HG03066 (cell line): ENCODE measurements at regions not wholly inside any gene's neighbourhood (a gene's known extent, or its start where the extent isn't known, plus 50 kb on each side); places are given as distances from the start of the nearest gene placed in this dataset.
"Not testable (repeated sequence)": the region's sequence is repeated elsewhere in the genome, so short reads cannot be mapped to it uniquely, and the experiment has no call there.

Source experiments
- ATAC-seq: cut with Tn5 transposase; IDR thresholded peaks from one replicate; pipeline ENCODE4 v1.9.1; 2021; ENCODE audit warnings: low read depth; ENCODE audit not compliant: unreplicated experiment

DNA sequence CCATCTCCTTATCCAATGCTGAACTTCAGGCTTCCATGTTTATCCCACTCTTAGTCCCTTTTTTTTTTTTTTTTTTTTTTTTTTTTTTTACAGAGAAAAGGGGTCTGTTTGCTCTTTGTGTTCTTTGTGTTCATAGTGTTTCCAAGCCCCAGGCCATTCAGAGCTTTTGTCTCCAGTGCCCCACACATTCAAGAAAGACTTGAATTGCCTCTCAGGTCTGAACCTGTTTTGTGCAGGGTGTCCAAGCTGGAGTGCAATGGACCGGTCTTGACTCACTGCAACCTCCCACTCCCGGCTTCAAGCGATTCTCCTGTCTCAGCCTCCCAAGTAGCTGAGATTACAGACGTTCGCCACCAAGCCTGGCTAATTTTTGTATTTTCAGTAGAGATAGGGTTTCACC lies 191.2 kb downstream of the PALM2AKAP2 start:
- ATAC-seq: no peak

DNA sequence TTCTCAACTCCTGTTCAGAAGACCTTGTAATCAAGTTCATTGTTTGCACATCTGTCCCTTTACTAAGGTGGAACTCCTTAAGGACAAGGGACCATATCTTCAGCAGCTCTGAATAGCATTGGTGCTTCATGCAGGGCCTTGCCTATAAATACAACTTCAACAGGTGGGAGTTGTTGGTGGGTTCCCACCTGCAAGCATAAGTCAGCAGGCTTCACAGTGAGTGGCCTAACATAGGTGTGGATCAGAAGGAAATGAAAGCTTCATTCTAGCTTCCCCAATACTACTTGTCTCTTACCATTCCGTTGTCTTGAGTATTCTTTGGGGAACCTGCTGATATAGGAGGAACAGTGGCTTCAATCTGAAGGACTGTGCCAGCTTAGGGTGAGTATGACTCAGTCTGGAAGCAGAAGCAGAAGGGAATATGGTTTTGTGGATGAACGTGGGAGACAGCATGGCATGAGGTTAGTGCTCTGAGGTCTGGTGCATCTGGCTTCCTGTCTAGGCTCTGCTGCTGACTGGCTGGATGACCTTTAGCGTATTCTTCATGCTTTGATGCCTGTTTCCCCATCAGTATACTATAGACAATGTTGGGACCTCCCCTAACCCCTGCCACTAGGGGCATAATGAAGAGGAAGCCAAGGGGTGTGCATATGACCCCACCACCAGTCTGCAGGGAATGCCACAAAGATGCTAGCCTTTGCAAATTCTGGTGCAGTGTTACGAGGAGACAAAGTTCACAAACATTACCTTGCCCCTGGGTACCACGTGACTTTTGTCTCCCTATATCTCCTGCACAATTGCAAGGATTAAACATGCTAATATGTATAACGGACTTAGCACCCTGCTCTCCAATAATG lies 192.3 kb downstream of the PALM2AKAP2 start:
- ATAC-seq: peak; percentile 36

- ATAC-seq: no peak
Observed at GRCh38 chr9:109973336-109973735, 193.3 kb downstream of the PALM2AKAP2 start.

DNA sequence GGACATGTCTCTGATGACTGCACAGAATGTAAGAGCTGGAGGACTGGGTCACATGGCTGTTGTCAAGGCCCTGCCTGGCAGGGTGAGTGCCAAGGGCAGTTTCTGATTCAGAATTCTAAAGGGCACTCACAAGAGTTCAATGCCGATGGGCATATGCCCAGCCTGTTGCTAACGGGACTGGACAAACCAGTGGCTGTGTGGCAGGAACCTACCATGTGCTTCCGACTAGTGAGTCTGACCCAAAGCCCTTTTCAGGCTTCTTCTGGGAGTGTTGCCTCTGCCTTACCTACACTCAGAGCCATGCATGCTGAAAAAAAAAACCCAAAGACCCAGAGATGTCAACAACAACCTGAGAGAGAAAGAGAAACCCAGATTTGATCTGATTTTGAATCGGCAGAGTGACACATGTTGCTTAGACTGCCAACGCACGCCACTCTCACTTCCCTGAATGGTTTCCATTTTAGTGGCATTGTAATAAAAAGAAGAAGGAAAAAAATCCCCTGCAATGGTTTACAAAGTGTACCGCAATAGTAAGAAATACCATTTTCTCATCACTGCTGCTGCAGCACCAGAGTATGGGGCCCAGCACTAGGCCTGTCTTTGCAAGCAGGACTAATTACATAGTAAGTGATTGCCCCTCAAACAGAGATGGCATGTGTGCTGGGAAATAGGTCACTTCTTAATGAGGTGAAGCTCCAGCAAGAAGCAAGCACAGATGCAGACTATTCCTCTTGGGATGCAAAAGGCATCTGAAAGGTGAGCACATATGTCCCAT lies 194.3 kb downstream of the PALM2AKAP2 start:
- peak; percentile 83 for ATAC-seq

- no peak for ATAC-seq
Observed at GRCh38 chr9:109974918-109975276, 194.9 kb downstream of the PALM2AKAP2 start.

DNA sequence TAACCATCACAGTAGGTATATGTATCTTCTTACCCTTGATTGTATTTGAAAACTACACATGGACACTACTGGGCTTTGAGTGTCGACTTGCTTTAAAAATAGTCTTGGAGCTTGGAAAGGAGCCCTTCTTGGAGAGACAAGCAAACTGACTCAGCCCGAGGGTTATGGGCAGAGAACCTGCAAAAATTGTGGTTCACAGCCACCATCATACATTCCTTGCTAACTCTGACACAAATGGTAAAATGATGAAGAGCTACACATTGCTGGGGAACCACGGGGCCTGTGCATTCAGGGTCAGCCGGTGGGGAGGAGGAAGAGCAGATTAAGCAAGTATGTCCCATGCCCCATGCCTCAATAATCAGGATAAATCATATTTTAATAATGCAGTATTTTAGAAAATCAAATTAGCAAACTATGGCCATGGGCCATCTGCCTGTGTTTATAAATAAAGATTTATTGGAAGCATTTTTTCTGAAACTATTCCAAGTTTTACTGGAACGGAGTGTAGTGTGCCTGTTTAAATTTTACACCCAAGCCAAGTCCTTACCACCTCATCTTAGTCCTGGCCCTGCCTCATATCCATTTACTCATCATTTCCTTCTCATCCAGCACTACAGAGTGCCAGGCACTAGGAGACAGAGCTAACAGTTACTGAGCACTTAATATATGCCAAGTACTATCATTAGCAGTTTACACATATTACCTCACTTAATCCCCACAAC lies 195.7 kb downstream of the PALM2AKAP2 start:
- no peak for ATAC-seq

GRCh38 chr9:109976303-109976702 lies 196.3 kb downstream of the PALM2AKAP2 start:
- ATAC-seq: no peak

GRCh38 chr9:109977521-109977920 lies 197.5 kb downstream of the PALM2AKAP2 start:
- no peak for ATAC-seq

GRCh38 chr9:109981091-109981490 lies 201.1 kb downstream of the PALM2AKAP2 start:
- ATAC-seq: no peak

- no peak for ATAC-seq
Observed at GRCh38 chr9:109986521-109986991, 206.6 kb downstream of the PALM2AKAP2 start.

DNA sequence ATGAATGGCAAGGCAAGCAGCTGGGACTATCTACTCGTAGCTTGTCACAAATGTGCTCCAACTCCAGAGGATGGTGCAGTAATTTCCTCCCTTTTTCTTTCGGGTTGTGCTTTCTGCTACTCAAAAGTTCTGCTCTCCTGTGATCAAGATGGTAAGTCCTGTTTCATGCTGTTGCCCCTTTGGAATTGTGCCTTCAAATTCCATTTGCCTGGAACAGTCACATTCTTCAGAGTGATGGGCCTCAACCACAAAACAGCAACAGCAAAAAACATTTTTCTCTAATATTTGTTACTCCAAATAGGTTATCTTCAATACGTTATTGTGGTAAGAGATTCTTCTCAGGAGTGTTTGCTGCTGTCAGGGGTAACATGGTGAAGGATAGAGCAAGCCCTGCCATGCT lies 209.3 kb downstream of the PALM2AKAP2 start:
- ATAC-seq: no peak

DNA sequence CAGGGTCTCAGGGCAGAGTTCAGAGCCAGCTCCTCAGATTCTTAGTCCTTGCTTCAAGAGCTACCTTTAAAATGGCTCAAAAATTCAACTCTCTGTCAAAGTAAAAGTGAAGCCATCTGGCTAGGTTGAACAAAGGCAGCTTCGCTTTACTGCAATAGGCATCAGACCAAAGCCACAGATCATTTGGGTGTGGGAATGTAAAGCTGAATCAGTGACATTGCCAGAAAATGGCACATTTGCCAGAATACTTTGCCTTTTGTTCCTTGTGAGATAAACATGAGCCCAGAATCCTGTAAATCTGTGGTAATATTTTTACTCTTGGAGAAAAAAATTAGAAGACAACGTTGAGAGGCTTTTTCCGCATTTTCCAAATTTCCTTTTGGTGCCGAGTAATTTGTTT lies 210.5 kb downstream of the PALM2AKAP2 start:
- ATAC-seq: no peak

DNA sequence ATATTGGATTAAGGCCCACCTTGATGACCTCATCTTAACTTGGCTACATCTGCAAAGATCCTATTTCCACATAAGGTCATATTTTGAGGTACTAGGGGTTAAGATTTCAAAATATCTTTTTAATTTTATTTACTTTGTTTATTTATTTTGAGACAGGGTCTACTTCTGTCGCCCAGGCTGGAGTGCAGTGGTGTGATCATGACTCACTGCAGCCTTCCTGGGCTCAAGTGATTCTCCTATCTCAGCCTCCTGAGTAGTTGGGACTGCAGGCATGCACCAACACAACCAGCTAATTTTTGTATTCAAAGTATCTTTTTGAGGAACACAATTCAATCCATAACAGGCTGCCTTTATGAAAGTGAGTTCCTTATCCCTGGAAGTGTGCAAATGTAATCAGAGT lies 212.3 kb downstream of the PALM2AKAP2 start:
- ATAC-seq: no peak

DNA sequence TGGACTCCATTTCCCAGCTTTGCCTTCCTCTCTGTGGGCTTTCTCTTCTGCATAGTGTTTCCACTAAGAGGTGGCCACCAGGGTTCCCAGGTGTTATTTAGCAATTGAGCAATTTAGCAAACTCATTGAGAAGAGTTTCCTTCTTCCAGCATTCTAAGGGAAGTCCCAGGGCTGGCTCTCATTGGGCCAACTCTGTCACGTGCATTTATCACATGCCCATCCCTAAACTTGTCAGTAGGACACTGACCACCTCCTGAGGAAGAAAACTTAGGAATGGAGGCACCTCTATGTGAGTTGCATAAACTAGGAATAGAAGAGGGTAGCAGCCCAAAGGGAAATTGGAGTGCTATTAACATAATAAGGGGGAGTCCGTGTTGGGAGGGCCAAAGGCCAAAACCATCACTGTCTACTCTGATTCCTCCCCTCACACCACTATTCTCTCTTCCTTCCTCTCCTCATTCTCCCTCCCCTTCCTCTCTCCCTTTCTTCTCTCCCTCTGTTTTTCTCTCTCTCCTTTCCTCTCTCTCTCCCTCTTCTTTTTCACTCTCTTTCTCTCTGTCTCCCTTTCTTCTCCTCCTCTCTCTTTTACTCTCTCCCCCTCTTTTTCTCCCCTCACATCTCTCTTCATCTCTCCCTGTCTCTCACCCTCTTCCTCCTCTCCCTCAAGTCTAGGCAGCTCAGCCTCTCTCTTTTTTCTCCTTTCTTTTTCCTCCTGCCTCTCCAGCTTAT lies 213.4 kb downstream of the PALM2AKAP2 start:
- no peak for ATAC-seq

DNA sequence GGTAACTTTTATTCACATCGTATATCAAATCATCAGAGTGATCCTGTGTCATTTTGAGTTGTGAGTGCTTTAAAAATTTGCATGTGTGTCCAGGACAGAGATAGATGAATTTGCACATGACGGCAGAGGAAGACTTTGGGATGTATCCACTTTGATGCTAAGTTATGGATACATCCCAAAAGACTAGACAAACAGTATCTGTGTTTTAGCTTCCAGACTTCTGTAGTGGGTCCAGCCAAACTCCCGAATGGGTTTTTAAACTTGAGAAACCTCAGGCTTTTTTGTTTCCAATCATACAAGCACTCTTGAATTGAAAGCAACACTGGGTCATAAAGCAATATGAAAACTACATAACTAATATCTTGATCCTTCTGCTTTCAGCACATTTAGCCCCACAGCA lies 213.8 kb downstream of the C9orf152 start:
- no peak for ATAC-seq

DNA sequence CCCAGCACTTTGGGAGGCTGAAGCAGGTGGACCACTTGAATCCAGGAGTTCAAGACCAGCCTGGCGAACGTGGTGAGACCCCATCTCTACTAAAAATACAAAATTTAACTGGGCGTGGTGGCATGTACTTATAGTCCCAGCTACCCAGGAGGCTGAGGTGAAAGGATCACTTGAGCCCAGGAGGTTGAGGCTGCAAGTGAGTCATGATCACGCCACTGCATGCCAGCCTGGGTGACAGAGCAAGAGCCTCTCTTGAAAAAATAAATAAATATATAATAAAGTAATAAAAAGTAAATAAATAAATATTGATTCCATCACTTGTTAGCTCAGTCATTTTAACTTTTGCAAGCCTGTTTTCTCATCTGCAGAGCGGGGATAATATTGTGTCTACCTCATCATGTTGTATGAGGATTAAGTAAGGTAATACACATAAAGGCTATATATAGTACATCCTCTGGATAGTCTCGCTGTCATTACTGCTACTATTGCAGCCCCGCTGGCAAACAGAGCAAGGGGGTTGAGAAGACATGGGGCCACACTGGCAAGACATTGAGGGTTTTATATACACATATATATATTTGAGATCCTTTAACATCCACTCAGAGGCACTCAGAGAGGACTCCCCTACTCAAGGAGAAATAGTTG lies 210.9 kb downstream of the C9orf152 start:
- no peak for ATAC-seq

- no peak for ATAC-seq
Observed at GRCh38 chr9:109997682-109998081, 210.3 kb downstream of the C9orf152 start.

DNA sequence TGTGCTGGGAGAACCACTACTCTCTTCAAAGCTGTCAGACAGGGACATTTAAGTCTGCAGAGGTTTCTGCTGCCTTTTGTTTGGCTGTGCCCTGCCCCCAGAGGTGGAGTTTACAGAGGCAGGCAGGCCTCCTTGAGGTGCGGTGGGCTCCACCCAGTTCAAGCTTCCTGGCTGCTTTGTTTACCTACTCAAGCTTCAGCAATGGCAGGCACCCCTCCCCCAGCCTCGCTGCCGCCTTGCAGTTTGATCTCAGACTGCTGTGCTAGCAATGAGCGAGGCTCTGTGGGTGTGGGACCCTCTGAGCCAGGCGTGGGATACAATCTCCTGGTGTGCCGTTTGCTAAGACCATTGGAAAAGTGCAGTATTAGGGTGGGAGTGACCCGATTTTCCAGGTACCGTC lies 202.4 kb downstream of the C9orf152 start:
- not testable (repeated sequence) for ATAC-seq

DNA sequence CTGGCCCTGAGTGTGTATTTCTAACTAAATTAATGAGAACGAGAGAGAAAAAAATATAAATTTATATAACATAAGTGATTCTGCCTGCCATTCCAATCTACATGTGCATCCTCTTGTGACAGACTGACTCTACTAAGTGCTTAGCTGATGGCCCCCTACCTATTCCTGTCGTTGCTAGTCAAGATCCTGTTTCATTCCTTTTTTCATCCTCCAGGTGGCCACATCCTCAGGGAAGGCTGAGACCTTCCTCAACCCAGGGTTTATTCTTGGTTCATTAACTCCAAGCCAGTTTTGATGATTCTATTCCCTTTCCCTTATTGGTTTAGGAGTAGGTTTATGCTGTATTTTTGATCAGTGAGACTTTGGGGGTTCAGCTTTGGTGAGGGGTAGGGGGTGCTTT lies 201.3 kb downstream of the C9orf152 start:
- ATAC-seq: no peak
